Vagina (tissue), 2 donors: ENCODE measurements at regions not wholly inside any gene's neighbourhood (a gene's known extent, or its start where the extent isn't known, plus 50 kb on each side); places are given as distances from the start of the nearest gene placed in this dataset.
A peak's percentile ranks its signal among the peaks of the same experiment; 100 is the strongest.

Experiments
- DNase-seq, 2 donors: peaks; one replicate each; pipeline ENCODE4 v3.0.0-alpha.2; 2017; ENCODE audit errors: extremely low spot score in 2 of 2
- H3K27ac ChIP-seq: fragments of 200-600 bp; sonication (generic); one replicate; pipeline ENCODE4 v1.5.1; 2019
- H3K27me3 ChIP-seq: fragments of 200-600 bp; sonication (generic); one replicate; pipeline ENCODE4 v1.5.1; 2019
- H3K36me3 ChIP-seq, 2 donors: fragments of 200-600 bp; sonication (generic); one replicate each; pipeline ENCODE4 v1.5.1; 2017 to 2019
- H3K4me1 ChIP-seq: fragments of 200-600 bp; sonication (generic); one replicate; pipeline ENCODE4 v1.5.1; 2019
- H3K4me3 ChIP-seq, 2 donors: fragments of 200-600 bp; sonication (generic); 1 replicate in 1 of 2; 2 replicates in 1 of 2; pipeline ENCODE4 v1.5.1; 2016 to 2019
- H3K9me3 ChIP-seq: fragments of 200-600 bp; sonication (generic); one replicate; pipeline ENCODE4 v1.5.1; 2019
- POLR2A ChIP-seq, 2 donors: fragments of 450-650 bp; IDR thresholded peaks; one replicate each; pipeline ENCODE4 v1.6.1; 2017; ENCODE audit warnings: antibody characterized with exemption in 2 of 2, mild to moderate bottlenecking in 2 of 2, moderate library complexity in 2 of 2
- POLR2AphosphoS5 ChIP-seq, 2 donors: sonication (generic); formaldehyde crosslinking; IDR thresholded peaks; one replicate each; pipeline ENCODE4 v1.9.0; 2017; ENCODE audit warnings: antibody characterized with exemption in 2 of 2, mild to moderate bottlenecking in 2 of 2, low read depth in 1 of 2; ENCODE audit not compliant: insufficient read depth in 1 of 2
- intact Hi-C: fragments of 100-400 bp; cut with DNase I; formaldehyde crosslinking; loops from one replicate; pipeline ENCODE4 v1.15.1; 2023
- TF ChIP-seq, protein P1 (sequence below), 3 experiments: fragments of 450-650 bp in 2 of 3; fragments of 200-600 bp in 1 of 3; sonication (generic) in 1 of 3; IDR thresholded peaks; one replicate each; pipeline ENCODE4 v1.5.1; 2017 to 2019; ENCODE audit warnings: antibody characterized with exemption in 3 of 3, mild to moderate bottlenecking in 2 of 3, moderate library complexity in 2 of 3

DNA sequence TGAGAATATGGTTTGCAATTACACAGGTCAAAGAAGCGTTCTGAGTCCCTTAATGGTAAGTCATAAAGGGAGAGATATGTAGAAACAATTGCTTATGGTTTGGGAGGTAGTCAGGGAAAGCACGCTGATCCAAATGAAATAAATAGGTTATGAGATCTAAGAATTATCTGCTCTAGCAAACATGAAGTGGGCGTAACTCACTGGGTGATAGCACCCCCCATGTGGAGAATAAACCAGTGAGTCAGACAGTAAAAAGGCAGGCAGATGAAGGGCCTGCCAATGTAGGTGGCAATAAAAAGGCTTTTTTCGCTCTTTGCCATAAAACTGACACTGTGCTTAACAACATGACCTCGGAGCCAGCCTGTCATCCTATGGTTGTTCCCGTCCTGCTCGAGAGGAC, 306.9 kb downstream of the GLRX3 start:
- Histone ChIP-seq H3K27ac (no peak overlapping the region), H3K36me3 (no peaks in the 10 kb centered on the region), H3K27me3 (no peaks in the 10 kb centered on the region), H3K4me1 (no peaks in the 10 kb centered on the region), H3K4me3 (no peak overlapping the region), H3K9me3 (no peaks in the 10 kb centered on the region)
- DNase-seq = peak in 1 of 2 donors; percentile 32
- intact Hi-C loops = no loop called here
- TF ChIP-seq POLR2A (IDR thresholded peaks at IDR 0.05) = no peak
- TF ChIP-seq POLR2AphosphoS5 (IDR thresholded peaks at IDR 0.05; ENCODE audit: insufficient read depth in 1 of 2, low read depth in 1 of 2) = no peak
- TF ChIP-seq, protein P1, sequence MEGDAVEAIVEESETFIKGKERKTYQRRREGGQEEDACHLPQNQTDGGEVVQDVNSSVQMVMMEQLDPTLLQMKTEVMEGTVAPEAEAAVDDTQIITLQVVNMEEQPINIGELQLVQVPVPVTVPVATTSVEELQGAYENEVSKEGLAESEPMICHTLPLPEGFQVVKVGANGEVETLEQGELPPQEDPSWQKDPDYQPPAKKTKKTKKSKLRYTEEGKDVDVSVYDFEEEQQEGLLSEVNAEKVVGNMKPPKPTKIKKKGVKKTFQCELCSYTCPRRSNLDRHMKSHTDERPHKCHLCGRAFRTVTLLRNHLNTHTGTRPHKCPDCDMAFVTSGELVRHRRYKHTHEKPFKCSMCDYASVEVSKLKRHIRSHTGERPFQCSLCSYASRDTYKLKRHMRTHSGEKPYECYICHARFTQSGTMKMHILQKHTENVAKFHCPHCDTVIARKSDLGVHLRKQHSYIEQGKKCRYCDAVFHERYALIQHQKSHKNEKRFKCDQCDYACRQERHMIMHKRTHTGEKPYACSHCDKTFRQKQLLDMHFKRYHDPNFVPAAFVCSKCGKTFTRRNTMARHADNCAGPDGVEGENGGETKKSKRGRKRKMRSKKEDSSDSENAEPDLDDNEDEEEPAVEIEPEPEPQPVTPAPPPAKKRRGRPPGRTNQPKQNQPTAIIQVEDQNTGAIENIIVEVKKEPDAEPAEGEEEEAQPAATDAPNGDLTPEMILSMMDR (IDR thresholded peaks at IDR 0.05) = no peak

DNA sequence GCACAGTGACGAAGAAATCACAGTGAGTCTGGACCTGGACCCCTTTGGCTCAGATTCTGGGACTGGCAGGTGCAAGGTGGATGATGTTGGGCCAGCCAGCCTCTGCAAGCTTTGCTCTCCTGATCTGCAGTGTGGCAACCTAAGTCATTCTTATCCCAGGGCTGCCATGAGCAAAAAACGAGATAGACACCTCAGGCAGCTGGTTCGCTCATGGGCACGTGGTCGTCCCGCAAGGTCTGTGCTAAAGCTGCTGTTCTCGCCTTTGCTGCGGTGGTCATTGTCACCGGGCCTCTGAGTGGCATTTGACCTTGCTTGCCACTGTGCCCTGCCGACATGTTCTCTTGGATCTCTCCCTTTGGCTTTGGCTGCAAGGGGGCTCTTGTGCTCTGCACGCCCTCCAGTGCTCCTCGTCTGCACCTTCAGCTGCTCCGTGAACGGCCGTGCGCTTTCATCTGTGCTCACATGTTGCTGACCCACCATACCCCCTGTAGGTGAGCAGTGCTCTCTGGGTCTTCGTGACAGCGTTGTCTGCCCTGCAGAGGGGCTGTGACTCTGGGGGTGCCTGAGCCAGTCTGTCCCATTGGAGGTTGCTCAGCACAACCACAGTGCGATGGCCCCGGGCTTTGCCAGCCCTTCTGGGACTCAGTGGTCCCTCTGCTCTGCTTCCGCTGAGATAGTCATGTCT, 317.0 kb downstream of the GLRX3 start:
- intact Hi-C loops = no loop called here
- Histone ChIP-seq H3K4me1 (no peaks in the 10 kb centered on the region), H3K36me3 (no peaks in the 10 kb centered on the region), H3K9me3 (no peaks in the 10 kb centered on the region), H3K27ac (no peak overlapping the region), H3K27me3 (no peaks in the 10 kb centered on the region), H3K4me3 (no peak overlapping the region)
- peak; percentile 84 to 91 for DNase-seq
- TF ChIP-seq, protein P1 (IDR thresholded peaks at IDR 0.05) = no peak
- TF ChIP-seq POLR2AphosphoS5 (IDR thresholded peaks at IDR 0.05; ENCODE audit: insufficient read depth in 1 of 2, low read depth in 1 of 2) = no peak
- no peak for TF ChIP-seq POLR2A (IDR thresholded peaks at IDR 0.05)

DNA sequence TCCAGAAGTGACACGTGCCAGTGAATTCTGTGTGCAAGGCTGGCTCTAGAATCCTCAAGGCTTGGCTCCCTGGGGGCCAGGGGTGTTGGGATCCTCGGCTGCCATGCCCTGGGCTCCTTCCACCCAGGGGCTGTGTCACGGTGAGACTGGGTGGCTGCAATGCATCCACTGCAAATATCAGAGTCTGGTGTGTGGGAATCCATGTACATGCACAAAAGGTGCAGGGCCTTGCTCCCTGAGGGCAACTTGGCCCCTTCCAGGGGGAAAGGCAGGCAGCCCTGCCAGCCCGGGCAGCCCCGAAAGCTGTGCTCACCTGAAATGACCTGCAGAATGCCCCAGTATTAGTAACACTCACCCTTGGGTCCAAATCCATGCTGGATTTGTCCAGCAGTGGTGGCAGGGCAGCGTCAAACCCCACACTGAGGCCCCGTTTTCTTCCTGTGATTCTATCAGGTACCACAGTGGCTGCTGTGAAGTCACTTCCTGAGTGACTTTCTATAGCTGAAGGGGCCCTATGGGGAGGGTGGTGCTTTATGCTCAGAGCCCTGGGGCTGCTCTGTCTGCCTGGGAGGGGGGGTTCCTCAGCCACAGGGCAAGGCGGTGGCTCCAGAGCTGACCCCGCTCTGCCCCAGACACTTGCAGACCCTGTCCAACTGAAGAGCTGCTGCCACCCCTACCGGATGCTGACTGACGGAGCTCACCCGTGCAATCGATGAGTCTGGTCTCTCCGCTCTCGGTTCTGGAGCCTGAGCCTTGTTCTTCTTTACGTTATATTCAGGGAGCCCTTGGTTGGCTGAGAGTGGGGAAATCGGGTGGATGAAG, 317.7 kb downstream of the GLRX3 start:
- no peaks in the 10 kb centered on the region for H3K36me3 ChIP-seq
- intact Hi-C loops = no loop called here

DNA sequence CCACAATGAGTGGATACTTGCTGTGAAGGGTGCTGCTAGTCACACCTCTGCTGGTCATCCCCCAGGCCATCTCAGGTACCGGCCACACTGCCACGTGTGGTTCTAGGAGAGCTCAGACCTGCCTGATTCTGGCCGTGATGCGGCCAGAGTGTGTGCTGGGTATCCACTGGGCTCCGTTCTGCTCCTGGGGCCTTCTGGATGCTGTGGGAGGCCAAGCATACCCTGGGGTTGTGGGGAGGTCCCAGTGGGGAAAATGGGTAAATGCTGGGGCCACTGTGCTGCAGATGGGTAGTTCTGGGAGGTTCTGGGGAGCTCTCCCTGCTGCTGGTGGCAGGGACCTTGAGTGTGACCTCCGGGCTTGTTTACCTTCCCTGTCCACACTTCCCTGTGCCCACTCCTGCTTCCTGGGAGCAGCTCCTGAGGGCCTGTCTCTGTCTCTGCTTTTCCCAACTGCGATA, 318.4 kb downstream of the GLRX3 start:
- H3K4me3 ChIP-seq = no peak overlapping the region
- no peaks in the 10 kb centered on the region for H3K4me1 ChIP-seq
- H3K9me3 ChIP-seq = no peaks in the 10 kb centered on the region
- intact Hi-C loops = no loop called here
- H3K36me3 ChIP-seq = no peaks in the 10 kb centered on the region
- TF ChIP-seq POLR2AphosphoS5 (IDR thresholded peaks at IDR 0.05; ENCODE audit: insufficient read depth in 1 of 2, low read depth in 1 of 2) = no peak
- TF ChIP-seq, protein P1 (IDR thresholded peaks at IDR 0.05) = no peak
- no peak for TF ChIP-seq POLR2A (IDR thresholded peaks at IDR 0.05)
- peak in 1 of 2 donors; percentile 65 for DNase-seq
- H3K27ac ChIP-seq = no peak overlapping the region
- no peaks in the 10 kb centered on the region for H3K27me3 ChIP-seq

More for the DNA sequence above, 317.7 kb downstream of the GLRX3 start:
- Histone ChIP-seq H3K27me3 (no peaks in the 10 kb centered on the region), H3K4me3 (no peak overlapping the region), H3K9me3 (no peaks in the 10 kb centered on the region), H3K4me1 (no peaks in the 10 kb centered on the region), H3K27ac (no peak overlapping the region)
- TF ChIP-seq, protein P1 (IDR thresholded peaks at IDR 0.05) = no peak
- TF ChIP-seq POLR2AphosphoS5 (IDR thresholded peaks at IDR 0.05; ENCODE audit: insufficient read depth in 1 of 2, low read depth in 1 of 2) = no peak
- no peak for TF ChIP-seq POLR2A (IDR thresholded peaks at IDR 0.05)
- peak; percentile 20 to 89 for DNase-seq
